Body of pancreas (tissue), 4 donors: ENCODE measurements at regions not wholly inside any gene's neighbourhood (a gene's known extent, or its start where the extent isn't known, plus 50 kb on each side); places are given as distances from the start of the nearest gene placed in this dataset.

Source experiments
- ATAC-seq: fragments of 150-250 bp; one replicate; pipeline ENCODE4 v1.9.1; 2016
- DNase-seq, 4 donors: peaks; one replicate each; pipeline ENCODE4 v3.0.0-alpha.2; 2019
- H3K27ac ChIP-seq, 4 donors: fragments of 200-600 bp; sonication (generic); 1 replicate in 3 of 4; 2 replicates in 1 of 4; pipeline versions ENCODE4 v1.5.1 to v1.6.1; 2016 to 2019; ENCODE audit warnings: mild to moderate bottlenecking in 1 of 4, mixed read lengths in 1 of 4, moderate library complexity in 1 of 4
- H3K27me3 ChIP-seq, 2 donors: fragments of 200-600 bp; sonication (generic); one replicate each; pipeline ENCODE4 v1.6.0; 2016; ENCODE audit warnings: mild to moderate bottlenecking in 1 of 2
- H3K36me3 ChIP-seq, 2 donors: fragments of 200-600 bp; sonication (generic); replicated peaks in 1 of 2; 2 replicates each; pipeline ENCODE4 v1.5.1; 2016; ENCODE audit warnings: low read depth in 2 of 2; ENCODE audit not compliant: insufficient read depth in 1 of 2
- H3K4me1 ChIP-seq: fragments of 200-600 bp; sonication (generic); one replicate; pipeline ENCODE4 v1.6.0; 2016
- H3K4me3 ChIP-seq, 2 donors: fragments of 200-600 bp; sonication (generic); 1 replicate in 1 of 2; 2 replicates in 1 of 2; pipeline ENCODE4 v1.5.1; 2016 to 2019
- H3K9me3 ChIP-seq, 3 donors: fragments of 200-600 bp; sonication (generic); 1 replicate in 2 of 3; 2 replicates in 1 of 3; pipeline ENCODE4 v1.5.1; 2016
- POLR2A ChIP-seq, 3 donors: fragments of 450-650 bp; IDR thresholded peaks; one replicate each; pipeline ENCODE4 v1.6.1; 2016; ENCODE audit warnings: antibody characterized with exemption in 3 of 3, mild to moderate bottlenecking in 2 of 3
- WGBS, 2 donors: methylation state at CpG; one replicate each; pipeline ENCODE4 v1.1.5; 2017; 5-methylcytosine and 5-hydroxymethylcytosine counted together
- intact Hi-C: fragments of 100-400 bp; cut with DNase I; formaldehyde crosslinking; loops from one replicate; pipeline ENCODE4 v1.15.1; 2023
- TF ChIP-seq, protein P1 (sequence below), 7 experiments: fragments of 450-650 bp in 4 of 7; fragments of 200-600 bp in 3 of 7; sonication (generic) in 3 of 7; IDR thresholded peaks; one replicate each; pipeline ENCODE4 v1.5.1; 2016 to 2019; ENCODE audit warnings: antibody characterized with exemption in 7 of 7

DNA sequence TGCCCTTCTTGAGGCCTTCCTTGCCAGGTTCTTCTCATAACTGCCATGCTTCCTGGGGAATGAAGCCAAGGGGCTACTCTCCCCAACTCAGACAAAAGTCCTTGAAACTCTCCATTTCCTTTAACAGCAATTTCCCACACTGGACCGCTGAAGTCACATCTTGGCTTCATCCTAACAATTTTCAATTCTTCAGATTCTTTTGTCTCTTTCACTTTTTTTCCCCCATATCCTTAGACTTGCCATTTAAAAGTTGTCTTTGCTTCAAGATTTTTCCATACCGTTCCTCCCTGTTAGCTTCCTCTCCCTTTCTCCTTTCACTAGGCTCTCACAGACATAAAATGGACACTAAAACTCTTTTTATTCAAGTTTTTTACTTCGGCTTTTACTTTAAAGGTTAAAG, 93.1 kb upstream of the ITGA1 start:
- WGBS, 2 donors = 72 to 73% methylated on average over 3 of the region's 3 CpGs
- no peak overlapping the region for H3K27ac ChIP-seq

DNA sequence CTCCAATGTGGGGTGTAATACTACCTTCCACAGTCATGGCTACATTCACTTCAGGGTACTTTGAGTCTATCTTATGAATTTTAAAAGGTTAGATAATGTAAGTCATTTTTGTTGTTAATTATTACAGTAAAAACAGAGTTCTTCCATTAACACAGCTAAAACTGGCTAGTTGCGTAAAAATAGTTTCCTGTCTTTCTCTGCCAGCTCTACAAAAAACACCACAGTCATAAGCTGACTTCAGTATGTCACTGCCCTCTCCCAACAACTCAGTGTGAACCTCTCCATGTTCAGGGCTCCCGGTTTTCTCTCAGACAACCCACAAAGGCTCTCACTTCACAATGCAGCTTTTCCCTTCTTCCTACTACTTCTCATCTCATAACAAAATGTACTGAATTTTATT, 84.8 kb upstream of the ITGA1 start:
- no peak overlapping the region for H3K4me3 ChIP-seq
- no peak overlapping the region for H3K27ac ChIP-seq
- 48 to 71% methylated on average over 2 of the region's 2 CpGs for WGBS, 2 donors

More for the DNA sequence above, 93.1 kb upstream of the ITGA1 start:
- Histone ChIP-seq H3K36me3 (no peaks in the 10 kb centered on the region), H3K4me1 (no peaks in the 10 kb centered on the region), H3K9me3 (no peaks in the 10 kb centered on the region), H3K27me3 (no peaks in the 10 kb centered on the region), H3K4me3 (no peak overlapping the region)
- intact Hi-C loops = no loop called here
- ATAC-seq (no peak), DNase-seq (no peak)
- TF ChIP-seq POLR2A (IDR thresholded peaks at IDR 0.05) = no peak
- TF ChIP-seq, protein P1, sequence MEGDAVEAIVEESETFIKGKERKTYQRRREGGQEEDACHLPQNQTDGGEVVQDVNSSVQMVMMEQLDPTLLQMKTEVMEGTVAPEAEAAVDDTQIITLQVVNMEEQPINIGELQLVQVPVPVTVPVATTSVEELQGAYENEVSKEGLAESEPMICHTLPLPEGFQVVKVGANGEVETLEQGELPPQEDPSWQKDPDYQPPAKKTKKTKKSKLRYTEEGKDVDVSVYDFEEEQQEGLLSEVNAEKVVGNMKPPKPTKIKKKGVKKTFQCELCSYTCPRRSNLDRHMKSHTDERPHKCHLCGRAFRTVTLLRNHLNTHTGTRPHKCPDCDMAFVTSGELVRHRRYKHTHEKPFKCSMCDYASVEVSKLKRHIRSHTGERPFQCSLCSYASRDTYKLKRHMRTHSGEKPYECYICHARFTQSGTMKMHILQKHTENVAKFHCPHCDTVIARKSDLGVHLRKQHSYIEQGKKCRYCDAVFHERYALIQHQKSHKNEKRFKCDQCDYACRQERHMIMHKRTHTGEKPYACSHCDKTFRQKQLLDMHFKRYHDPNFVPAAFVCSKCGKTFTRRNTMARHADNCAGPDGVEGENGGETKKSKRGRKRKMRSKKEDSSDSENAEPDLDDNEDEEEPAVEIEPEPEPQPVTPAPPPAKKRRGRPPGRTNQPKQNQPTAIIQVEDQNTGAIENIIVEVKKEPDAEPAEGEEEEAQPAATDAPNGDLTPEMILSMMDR (IDR thresholded peaks at IDR 0.05) = no peak

DNA sequence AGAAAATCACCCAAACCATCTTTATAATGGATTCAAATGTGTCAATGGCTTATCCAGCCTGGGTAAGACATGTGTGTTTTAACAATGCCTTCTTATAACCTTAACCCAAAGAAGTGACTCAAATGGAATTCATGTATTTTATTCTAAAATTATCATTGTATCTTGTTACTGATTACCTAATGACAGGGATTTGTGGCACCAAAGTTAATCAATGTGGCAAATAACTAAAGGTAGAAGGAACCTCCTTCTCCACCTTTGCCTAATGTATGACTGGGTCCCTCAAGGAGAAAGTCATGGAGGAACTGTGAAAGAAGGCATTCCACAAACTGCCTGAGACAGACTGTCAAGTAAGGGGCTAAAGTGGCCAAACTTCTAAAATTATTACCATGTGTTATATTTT, 84.4 kb upstream of the ITGA1 start:
- H3K4me3 ChIP-seq = no peak overlapping the region
- H3K36me3 ChIP-seq = no peaks in the 10 kb centered on the region
- DNase-seq (no peak), ATAC-seq (no peak)
- no peak for TF ChIP-seq POLR2A (IDR thresholded peaks at IDR 0.05)
- TF ChIP-seq, protein P1 (IDR thresholded peaks at IDR 0.05) = no peak
- no peaks in the 10 kb centered on the region for H3K4me1 ChIP-seq
- intact Hi-C loops = no loop called here
- H3K9me3 ChIP-seq = no peaks in the 10 kb centered on the region
- H3K27ac ChIP-seq = no peak overlapping the region
- no peaks in the 10 kb centered on the region for H3K27me3 ChIP-seq

More for the DNA sequence above, 84.8 kb upstream of the ITGA1 start:
- Histone ChIP-seq H3K4me1 (no peaks in the 10 kb centered on the region), H3K27me3 (no peaks in the 10 kb centered on the region), H3K9me3 (no peaks in the 10 kb centered on the region), H3K36me3 (no peaks in the 10 kb centered on the region)
- ATAC-seq (no peak), DNase-seq (no peak)
- TF ChIP-seq POLR2A (IDR thresholded peaks at IDR 0.05) = no peak
- TF ChIP-seq, protein P1 (IDR thresholded peaks at IDR 0.05) = no peak
- intact Hi-C loops = no loop called here

DNA sequence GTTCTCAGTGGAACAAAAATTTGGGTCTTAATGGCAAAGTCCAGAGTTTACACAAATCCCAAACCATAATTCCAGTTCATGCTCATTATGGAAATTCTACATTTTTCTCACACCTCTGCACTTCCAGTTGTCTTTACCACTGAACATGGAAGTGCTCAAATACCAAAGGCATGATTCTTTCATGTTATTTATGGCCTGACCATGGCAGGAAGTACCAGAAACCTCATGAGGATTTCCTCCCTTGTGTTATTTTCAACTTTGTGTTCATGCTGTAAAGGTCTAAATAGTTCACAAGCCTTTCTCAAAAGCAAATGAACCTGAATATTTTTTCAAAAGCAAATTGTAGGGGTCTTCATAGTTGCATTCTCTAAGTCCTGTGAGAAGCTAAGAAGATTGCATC, 82.0 kb upstream of the ITGA1 start:
- Histone ChIP-seq H3K4me1 (peaks cover 5% of the 10 kb centered on the region), H3K36me3 (no peaks in the 10 kb centered on the region), H3K4me3 (no peak overlapping the region), H3K27me3 (no peaks in the 10 kb centered on the region), H3K9me3 (no peaks in the 10 kb centered on the region), H3K27ac (no peak overlapping the region)
- ATAC-seq (no peak), DNase-seq (no peak)
- intact Hi-C loops = no loop called here
- TF ChIP-seq, protein P1 (IDR thresholded peaks at IDR 0.05) = no peak
- no peak for TF ChIP-seq POLR2A (IDR thresholded peaks at IDR 0.05)

DNA sequence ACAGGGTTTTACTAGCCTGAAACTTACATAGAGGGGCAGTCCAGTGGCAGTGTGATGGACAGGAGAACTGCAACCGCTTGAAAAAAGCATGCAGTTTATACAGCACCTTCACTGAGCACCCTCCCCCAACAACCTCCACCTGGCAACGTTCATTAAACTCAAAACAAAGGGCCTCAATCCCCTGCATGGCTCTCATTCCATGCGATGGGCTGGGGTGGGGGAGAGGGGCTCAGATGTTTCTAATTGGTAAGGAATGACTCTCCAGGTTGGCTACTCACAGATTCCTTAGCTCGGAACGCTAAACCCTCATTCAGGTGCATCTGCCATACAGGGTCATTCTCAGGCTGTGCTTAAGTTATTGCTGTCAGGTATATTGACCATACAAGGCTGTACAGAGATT, 80.9 kb upstream of the ITGA1 start:
- intact Hi-C loops = no loop called here
- Histone ChIP-seq H3K9me3 (no peaks in the 10 kb centered on the region), H3K27me3 (no peaks in the 10 kb centered on the region), H3K4me3 (no peak overlapping the region), H3K36me3 (no peaks in the 10 kb centered on the region), H3K4me1 (peaks cover 10% of the 10 kb centered on the region), H3K27ac (no peak overlapping the region)
- TF ChIP-seq POLR2A (IDR thresholded peaks at IDR 0.05) = no peak
- TF ChIP-seq, protein P1 (IDR thresholded peaks at IDR 0.05) = no peak
- 83 to 90% methylated on average over 5 of the region's 5 CpGs for WGBS, 2 donors
- ATAC-seq = no peak
- no peak for DNase-seq
